GM12892 (cell line): ENCODE measurements at regions not wholly inside any gene's neighbourhood (a gene's known extent, or its start where the extent isn't known, plus 50 kb on each side); places are given as distances from the start of the nearest gene placed in this dataset.

ENCODE experiments used
- DNase-seq: peaks from one replicate; pipeline ENCODE4 v3.0.0; 2011; ENCODE audit not compliant: insufficient read length
- FAIRE-seq: peaks from 2 replicates; lab custom pipeline; 2011; peaks lifted over from hg19 to GRCh38; lab: Jason Lieb, UNC
- POLR2A ChIP-seq: IDR thresholded peaks from 2 replicates; pipeline ENCODE4 v1.6.1; 2011; ENCODE audit warnings: low read depth, low read length, control low read depth
- POLR2AphosphoS5 ChIP-seq: IDR thresholded peaks from 2 replicates; pipeline ENCODE4 v1.6.1; 2011; ENCODE audit warnings: low read depth, low read length, control low read depth
- TAF1 ChIP-seq: IDR thresholded peaks from 2 replicates; pipeline ENCODE4 v1.6.1; 2011; ENCODE audit warnings: low read depth, mild to moderate bottlenecking, control low read depth, low read length, borderline replicate concordance

DNA sequence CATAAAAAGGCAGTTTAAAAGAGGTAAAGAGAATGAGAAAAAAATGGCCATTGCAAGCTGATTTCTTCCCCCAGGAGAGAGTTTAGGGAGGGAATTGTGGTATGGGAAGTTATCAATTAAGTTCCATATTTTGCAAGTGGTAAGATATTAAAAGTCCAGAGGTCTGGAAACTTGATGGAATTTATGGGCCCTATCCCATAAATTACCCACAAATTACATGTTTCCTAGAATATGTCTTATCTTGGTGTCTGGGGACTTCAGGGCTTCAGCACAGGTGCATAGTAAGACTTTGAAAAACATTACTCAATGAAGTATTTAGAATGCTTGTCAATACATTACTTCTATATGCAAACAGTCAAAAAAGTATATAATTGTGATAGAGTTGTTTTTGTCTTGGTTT is 614.9 kb upstream of the LRRC4C start:
- FAIRE-seq (no peak), DNase-seq (no peak)
- TF ChIP-seq POLR2AphosphoS5, result no peak
- no peak for TF ChIP-seq POLR2A
- no peak for TF ChIP-seq TAF1

DNA sequence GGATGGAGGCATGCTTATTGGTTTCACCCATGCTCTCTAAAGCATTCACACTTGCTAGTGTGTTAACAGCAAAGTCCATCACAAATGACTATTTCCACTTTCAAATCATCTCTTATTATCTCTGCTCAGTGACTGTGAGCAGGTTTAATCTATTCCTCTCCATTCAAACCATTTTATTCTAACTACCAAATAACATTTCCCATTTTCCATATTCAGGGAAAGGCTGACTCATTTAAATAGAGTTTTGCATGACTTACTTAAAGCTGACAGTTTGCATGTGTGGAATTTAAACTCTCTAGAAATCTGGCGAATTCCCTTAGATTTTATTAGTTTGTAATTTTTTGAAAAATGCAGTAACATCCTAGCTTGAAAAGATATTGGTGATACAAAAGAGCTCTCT is 615.7 kb upstream of the LRRC4C start:
- no peak for DNase-seq
- no peak for TF ChIP-seq POLR2AphosphoS5
- no peak for TF ChIP-seq TAF1
- no peak for TF ChIP-seq POLR2A
- FAIRE-seq, result no peak

DNA sequence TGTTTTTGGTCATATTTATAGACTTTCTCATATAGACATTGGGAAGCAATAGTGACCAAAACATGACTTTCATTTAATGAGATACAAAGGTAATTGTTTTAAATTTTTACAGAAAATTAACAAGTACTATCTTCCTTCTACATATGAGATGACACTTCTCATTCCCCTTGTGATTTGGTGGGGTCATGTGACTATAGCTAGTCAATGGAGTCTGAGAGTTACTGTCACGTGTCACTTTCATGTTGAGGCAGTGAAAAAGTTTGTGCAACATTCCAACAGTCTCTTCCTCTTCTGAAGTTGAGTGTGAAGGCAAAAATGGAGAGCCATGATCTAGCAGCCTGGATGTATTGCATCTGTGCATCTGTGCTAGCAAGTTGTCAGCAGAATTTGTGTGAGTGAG is 618.3 kb upstream of the LRRC4C start:
- no peak for DNase-seq
- TF ChIP-seq POLR2AphosphoS5, result no peak
- no peak for TF ChIP-seq TAF1
- no peak for TF ChIP-seq POLR2A
- no peak for FAIRE-seq

DNA sequence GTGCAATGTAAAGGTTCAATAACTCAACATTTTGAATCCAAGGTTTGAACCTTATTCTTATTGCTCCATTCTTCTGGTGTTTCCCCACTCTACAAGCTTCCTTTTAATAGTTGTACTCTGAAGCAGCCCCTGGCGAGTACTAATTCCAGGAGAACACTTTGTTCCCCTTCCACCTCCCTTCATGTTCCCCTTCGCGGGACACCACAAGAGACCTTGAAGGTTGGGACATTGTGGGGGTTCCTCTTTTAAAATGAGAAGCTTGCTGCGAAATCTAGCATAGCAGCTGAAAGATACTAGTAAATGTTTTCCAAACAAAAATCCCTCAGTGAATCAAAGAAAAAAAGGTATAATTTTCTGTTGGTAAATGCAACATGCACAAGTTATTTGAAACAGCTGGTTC is 626.3 kb upstream of the LRRC4C start:
- DNase-seq (no peak), FAIRE-seq (no peak)
- TF ChIP-seq POLR2A, result no peak
- TF ChIP-seq POLR2AphosphoS5, result no peak
- TF ChIP-seq TAF1, result no peak

DNA sequence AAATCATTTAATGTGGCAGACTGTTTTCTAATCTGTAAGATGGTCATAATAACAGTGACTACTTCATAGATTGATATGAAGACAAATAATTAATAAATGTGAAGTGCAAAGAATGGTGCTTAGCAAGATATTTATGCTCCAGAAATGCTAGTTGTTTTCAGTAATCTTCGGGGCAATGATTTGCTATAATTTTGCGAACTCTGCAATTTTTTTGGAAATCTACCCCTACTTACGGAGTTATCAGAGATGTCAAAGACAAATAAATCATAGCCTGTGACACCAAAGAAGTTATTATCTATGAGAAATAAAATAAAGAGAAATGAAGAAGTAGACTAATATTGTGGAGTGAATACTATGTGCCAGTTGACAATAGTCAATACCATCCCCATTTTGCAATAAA is 634.1 kb upstream of the LRRC4C start:
- TF ChIP-seq POLR2AphosphoS5 (no peak), TAF1 (no peak), POLR2A (no peak)
- FAIRE-seq, result no peak
- no peak for DNase-seq

DNA sequence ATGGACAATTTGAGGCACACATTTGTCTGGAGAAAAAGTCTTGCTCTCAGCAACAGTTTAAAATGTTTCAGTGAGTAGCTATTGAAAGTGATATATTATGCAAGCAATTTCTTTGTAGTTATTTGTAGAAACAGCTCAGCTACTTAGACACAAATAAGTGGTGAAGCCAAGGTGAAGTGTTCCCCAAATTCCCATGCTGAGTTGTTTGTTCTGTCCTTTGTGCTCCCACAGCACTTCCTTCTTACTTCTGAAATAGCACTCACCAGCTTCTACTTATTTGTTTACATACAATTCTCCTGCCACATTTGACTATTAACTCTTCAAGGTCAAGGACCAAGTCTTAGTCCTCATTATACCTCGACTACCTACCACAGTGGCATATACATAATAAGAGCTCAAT is 638.6 kb upstream of the LRRC4C start:
- DNase-seq, result no peak
- no peak for FAIRE-seq
- TF ChIP-seq TAF1 (no peak), POLR2A (no peak), POLR2AphosphoS5 (no peak)

DNA sequence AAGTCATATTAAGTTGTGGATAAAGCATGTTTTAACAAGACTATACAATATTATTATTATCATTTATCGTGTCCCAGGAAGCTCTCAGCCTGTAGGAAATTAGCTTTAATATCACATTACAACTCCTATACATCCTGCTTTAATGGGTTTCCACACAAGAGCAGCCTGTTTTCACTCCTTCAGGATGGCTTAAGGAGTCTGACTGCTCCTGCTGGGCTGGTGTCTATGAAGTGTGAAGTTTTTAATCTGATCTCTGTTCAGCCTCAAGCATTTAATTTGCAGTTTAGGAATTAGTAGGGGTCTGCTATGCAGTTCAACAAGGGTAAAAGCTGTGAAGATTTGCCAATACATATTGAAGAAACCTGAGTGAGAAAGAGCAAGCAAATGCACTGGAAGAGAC is 653.4 kb upstream of the LRRC4C start:
- DNase-seq, result no peak
- TF ChIP-seq POLR2AphosphoS5, result no peak
- no peak for TF ChIP-seq POLR2A
- no peak for TF ChIP-seq TAF1
- no peak for FAIRE-seq

DNA sequence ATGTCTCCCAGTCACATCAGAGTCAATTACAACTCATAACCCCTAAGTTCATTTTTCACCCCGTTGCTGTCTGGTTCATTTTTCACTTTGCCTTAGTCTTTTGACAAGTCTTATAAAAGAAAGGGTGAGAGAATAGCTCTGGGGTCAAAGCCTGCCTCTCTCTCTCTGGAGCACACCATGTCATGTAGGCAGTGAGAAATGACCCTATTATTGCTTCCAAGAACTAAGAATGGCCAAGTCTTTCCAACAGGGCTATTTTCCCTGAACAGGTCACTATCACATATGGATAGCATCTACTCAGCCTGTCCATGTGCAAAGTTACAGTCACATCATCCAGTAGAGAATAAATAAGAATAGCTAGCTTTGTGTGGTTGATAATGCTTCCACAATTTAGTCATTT is 655.5 kb upstream of the LRRC4C start:
- no peak for DNase-seq
- FAIRE-seq, result no peak
- TF ChIP-seq TAF1, result no peak
- TF ChIP-seq POLR2A, result no peak
- no peak for TF ChIP-seq POLR2AphosphoS5

DNA sequence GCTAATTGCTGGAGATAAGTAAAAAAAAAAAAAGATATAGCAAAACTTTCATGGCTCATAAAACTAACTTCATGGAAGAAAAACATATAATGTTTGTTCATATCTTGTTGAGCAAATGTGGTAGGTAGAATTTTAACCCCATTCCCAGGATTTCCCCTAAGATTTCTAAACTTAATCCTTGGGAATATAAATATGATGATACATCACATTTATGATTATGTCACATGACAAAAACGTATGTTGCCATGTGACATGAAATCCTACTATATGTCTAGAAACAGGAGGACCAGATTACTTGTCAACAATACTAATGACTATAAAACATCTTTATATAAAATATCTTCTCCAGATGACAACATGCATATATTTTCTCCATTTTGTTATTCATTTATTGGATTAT is 679.0 kb upstream of the LRRC4C start:
- FAIRE-seq (no peak), DNase-seq (no peak)
- TF ChIP-seq POLR2AphosphoS5, result no peak
- no peak for TF ChIP-seq TAF1
- no peak for TF ChIP-seq POLR2A

DNA sequence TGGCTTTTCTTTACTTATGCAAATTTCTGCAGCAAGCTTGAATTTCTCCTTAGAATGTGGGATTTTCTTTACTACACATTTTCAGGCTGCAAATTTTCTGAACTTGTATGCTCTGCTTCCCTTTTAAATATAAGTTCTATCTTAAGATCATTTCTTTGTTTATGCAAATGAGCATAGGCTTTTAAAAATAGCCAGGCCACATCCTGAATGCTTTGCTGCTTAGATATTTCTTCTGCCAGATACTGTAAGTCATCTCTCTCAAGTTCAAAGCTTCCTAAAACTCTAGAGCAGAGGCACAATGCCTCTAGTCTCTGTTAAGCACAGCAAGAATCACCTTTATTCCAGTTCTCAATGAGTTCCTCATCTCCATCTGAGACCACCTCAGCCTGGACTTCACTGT is 685.9 kb upstream of the LRRC4C start:
- FAIRE-seq (no peak), DNase-seq (no peak)

DNA sequence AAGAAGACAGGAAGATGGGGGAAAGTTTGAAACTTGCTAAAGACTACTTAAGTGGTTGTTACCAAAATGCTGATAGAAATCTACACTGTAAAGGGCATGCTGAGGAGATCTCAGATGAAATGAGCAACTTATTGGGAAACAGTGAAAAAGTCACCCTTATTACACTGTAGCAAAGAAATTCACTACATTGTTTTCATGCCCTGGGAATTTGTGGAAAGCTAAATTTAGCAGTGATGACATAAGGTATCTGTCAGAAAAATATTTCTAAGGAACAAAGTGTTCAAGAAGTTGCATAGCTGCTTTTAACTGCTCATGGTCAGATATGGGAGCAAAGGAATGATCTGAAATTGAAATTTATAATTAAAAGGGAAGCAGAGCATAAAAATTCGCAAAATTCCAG is 702.4 kb upstream of the LRRC4C start:
- no peak for TF ChIP-seq TAF1
- TF ChIP-seq POLR2A, result no peak
- TF ChIP-seq POLR2AphosphoS5, result no peak
- FAIRE-seq (no peak), DNase-seq (no peak)

More for the DNA sequence above, 685.9 kb upstream of the LRRC4C start:
- no peak for TF ChIP-seq POLR2AphosphoS5
- TF ChIP-seq TAF1, result no peak
- TF ChIP-seq POLR2A, result no peak

DNA sequence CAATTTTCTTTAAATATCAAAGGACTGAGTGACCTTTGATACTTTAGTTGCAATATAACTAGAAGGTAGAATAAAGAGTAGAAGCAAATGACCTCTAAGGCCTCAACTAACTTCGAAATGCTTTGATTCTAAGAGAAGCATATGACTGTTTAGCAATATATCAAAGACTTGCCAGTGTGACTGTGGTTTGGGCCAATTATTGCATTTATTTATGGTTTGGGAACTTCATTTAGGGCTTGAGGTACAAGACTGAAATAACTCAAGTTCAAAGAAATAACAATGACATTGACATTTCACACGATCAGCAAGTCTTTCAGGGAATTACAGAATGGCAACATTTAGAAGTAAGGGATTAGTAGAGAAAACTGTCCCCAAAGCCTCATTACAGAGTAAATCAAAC is 709.7 kb upstream of the LRRC4C start:
- no peak for DNase-seq
- TF ChIP-seq POLR2A (no peak), TAF1 (no peak)
- no peak for FAIRE-seq

DNA sequence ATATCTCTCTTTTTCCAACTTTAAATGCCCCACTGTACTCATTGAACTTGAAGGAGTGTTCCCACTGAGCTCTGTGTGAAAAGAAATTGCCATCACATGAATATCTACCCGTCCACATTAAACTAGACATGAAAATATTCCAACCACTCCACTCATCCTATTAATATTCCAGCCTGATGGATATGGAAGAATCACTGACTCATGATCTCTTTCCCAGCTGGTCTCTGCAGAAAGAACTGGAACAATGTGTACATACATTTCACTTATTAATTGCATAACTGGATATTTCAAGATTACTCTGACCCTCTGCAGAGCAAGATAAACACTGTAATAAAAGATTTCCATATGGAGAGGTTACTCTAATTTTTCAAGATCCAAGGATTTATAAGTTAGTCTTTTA is 711.1 kb upstream of the LRRC4C start:
- TF ChIP-seq POLR2AphosphoS5 (no peak), TAF1 (no peak), POLR2A (no peak)
- FAIRE-seq (no peak), DNase-seq (no peak)
